ENCODE measurements at regions not wholly inside any gene's neighbourhood (a gene's known extent, or its start where the extent isn't known, plus 50 kb on each side); places are given as distances from the start of the nearest gene placed in this dataset.

DNA sequence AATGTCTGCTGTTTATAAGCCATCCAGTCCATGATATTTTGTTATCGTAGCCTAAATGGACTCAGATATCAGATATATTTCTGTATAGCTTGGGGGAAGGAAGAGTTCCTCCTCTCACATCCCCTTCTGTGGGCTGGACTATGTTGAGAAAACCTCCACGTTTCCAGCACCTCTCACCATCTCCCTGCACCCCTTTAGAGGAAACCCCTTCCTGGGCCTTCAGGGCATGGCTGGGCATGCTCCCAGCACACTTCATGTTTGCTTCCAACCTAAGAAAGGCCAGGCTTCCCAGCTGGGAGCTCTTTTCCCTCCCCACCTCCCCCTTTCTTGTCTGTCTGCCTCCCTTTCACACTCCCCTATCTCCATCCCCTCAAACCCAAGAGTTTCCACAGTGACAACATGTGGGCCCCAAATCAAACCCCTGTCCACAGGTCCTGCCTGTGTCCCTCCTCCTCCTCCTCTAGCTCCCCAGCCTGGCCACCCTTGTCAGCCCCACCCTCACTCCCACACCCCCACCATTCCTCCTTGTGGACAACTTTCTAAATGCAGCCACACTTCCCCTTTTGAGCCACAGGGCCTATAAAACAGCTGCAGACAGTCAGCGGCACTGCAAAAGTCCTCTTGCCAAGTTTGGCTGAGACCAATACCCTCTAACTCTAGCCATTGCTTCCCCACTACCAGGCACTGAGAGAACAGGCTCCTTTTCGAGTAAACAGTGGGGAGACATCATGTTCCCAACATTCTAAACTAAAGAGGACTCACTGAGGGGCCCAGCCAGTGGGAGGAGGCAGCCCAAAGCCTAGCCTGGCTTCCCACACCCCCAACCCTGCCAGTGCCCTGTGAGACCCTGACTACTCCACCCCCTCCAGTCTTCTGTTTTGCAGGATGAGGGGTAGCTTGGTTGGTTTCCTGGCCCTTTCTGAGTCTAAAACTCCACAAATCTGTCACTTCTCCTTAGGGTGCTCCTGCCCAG, 120.5 kb downstream of the ZFP36L2 start:
- DNase-seq = peak; percentile 80 to 86

DNA sequence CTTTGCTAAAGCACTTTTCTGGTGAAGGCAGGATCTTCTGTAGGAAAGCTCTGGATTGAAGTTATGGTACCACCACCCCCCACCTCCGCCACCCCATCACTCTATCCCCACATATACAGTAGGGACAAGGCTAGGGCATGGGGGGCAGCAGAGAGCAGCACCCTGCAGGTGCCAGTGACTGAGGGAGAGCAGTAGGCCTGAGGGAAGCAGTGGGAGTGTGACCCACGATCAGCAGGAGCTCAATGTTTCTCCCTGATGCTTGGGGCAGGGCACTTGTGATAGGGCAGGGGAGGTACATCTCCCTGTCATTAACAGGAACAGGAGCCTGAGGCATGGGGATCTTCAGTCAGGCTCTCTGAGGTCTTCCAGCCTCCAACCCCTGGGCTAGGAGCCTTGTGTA, 121.6 kb downstream of the ZFP36L2 start:
- peak in 1 of 2 experiments; percentile 5 for DNase-seq

DNA sequence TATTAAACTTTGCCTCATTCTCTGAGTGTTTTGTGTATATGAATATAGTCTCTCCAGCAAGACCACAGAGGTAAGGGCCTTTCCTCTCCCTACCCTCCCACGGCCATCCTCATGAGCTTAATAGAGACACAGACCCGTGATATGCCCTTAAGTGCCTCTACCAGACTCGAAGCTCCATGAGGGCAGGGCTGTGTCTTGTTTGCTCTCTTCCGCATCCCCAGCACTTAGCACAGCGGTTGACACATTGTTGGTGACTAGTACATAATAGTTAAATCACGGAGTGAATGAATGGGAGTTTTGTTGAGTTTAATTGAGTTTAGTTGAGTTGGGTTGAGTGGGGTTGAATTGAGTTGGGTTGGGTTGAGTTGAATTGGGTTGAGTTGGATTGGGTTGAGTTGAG, 122.3 kb downstream of the ZFP36L2 start:
- no peak for DNase-seq

DNA sequence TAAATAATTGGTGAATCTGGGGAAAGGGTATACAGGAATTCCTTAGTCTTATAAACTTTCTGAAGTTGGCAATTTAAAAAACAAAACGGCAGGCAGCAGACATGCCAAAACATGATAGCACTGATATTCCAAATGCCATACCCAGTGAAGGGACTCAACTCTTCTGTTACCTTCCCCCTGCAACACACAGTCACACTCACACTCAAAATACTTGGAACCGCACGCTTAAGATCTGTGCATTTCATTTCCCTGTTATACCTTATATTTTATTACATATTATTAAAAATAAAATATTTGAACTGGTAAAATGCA, 123.4 kb downstream of the ZFP36L2 start:
- DNase-seq = no peak

DNA sequence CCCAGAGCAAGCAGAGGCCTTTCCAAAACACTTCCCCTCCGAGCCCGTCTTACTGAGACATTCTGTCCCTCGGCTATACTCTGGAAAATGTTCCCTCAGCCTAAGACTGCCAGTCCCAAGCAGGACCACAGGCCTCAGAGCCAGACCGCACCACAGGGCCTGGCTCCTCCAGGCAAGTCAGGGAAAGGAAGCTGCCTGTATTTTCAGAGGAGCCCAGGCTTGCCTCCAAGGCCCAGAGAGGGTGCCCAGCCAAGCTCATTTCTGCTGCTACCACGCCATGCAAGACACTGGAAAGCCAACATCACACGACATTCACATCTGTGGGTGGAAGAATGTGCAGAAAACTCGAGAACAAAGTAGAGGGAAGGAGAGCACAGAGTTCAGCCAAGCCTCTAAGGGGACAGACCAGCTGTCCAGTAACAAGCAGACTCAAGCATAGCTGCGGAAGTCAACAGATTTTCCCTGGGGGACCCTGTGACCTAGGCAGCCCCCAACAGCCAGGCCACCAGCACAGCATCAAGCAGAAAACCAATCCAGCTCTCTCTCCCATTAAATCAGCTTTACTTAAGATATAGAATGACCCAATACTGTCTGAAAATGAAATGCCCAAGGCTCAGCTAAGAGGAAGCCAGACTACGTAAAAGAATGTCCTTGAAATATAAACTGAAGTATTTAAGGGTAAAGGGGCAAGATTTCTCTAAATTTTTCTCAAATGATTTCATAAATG, 123.9 kb downstream of the ZFP36L2 start:
- no peak for DNase-seq

DNA sequence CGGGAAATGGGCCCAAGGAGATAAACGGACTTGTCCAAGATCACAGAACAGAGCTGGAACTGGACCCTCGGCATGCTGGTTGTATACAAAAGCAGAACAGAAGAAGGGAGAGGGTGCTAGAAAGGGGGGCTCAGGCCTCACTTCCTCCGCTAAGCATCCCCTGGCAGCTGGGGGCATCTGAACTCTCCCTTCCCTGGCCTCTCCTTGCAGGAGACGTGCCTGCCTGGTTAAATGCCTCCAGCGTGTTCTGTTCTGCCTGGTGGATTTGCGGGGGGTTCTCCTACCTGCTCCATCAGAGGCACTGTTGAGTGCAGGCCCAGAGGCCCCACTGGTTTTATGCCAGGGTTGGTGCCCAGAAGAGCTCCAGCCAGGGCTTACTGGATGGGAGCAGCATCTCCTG, 124.7 kb downstream of the ZFP36L2 start:
- DNase-seq = no peak

DNA sequence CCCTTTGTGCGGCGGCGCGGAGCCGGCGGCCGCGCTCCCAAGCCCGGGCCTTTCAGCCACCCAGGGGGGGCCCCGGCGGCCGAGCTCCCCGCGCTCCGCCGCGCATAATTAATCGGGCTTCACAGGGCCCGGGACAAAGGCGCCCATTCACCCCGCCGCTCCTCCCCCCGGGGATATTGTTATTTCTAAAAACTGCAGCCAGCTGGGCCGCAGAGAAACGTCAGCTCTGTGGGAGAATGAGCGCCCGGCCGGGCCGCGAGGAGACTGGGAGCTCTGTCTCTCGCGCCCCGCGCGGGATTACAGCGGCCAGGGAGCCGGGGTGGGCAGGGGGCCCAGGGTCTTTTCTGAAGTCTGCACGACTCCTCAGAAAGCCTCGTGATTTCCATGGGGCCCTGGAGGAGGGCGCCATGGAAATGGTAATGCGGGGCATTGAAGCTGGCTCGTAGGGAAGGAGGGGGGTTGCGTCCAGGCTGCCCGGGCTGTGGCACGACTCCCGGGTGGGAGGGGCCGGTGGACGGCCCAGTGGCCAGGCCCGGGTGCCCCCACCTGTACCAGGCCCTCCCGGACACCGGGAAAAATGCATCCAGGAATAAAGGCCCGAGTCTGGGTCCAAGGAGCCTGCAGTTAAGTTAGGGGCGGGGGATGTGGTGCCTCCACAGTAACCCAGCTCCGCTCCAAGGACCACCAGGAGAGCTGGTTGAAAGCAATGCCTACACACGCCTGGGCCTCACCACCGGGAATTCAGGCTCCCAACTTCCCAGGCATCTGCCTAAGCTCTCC, 125.3 kb downstream of the ZFP36L2 start:
- DNase-seq = no peak

DNA sequence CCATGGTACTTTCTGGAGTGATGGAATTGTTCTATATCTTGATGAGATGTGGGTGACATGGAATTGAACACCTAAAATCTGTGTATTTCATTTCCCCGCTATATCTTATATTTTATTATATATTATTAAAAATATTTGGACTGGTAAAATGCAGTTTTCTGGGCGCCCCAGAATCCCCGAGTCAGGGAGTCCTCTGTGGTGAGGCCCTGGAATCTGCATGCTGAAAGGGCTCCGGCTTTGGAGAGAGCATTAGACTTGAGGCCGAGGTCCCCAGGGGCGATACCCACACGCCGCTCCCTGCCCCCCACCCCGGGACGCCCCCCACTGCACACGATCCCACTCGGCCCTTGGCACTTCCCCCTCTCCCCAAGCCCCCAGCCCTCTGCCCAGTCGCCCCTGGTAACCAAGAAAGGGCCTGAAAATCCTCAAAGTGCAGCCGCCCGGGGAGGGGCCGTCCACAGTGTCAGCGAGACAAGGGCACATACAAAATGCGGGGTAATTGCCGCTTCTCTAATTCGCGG, 126.0 kb downstream of the ZFP36L2 start:
- DNase-seq = no peak

DNA sequence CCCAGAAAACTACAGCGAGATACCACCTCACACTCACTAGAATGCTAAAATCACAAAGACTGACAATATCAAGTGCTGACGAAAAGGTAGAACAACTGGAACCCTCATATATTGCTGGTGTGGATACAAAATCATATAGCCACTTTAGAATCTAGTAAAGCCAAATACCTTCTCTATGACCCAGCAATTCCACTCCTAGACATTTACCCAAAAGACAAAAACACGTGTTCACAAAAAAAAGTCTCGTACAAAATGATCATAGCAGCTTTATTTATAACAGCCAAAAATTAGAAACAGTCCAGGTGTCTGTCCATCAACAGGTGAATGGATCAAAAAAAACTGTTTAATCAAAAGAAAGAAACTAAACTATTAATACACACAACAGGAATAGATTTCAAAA, 126.6 kb downstream of the ZFP36L2 start:
- DNase-seq = no peak

DNA sequence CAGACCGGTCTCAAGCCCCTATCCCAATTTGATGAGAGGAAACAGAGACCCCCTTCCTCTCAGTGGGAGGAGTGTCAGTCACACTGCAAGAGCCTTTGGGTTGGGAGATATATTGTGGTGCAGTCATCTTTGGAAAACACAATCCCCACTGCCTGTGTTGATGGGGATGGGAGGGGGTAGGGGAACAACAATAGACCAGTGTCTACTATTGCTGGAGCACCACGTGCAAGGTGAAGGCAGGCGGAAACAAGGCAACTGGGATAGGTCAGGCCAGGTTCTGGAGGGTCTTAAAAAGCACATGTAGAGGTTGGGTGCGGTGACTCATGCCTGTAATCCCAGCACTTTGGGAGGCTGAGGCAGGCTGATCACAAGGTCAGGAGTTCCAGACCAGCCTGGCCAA, 127.9 kb downstream of the ZFP36L2 start:
- no peak for DNase-seq

DNA sequence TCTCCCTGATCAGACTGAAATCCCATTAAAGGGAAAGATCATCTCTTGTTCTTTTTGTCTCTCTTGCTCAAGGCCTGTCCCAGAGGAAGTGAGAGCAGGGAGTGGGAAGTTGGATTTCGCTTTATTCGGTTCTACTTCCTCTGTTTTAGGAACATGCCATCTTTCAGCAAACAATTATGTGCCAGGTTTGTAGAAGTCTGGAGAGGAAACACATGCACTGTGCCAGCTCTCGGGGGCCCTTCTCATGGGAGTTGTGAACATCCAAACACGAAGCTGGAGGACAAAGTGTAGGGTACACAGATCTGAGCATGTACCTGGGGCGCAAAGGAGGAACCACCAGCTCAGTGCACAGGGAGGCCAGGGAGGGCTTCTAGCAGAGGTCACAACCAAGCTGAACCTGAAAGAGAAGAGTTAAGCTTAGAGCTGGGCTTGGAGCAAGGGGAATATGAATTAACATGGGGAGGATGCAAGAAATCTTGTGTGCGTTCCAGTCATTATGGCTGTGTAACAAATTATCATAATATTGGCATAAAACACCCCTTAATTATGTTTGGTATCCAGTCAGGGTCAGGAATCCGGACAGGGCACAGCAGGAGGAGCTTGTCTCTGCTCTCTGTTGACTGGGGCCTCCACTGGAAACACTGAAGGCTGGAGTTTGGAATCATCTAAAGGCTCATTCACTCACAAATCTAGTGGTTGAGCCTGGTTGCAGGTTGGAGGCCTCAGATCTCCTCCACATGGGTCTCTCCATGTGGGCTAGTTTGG, 128.6 kb downstream of the ZFP36L2 start:
- DNase-seq = no peak

DNA sequence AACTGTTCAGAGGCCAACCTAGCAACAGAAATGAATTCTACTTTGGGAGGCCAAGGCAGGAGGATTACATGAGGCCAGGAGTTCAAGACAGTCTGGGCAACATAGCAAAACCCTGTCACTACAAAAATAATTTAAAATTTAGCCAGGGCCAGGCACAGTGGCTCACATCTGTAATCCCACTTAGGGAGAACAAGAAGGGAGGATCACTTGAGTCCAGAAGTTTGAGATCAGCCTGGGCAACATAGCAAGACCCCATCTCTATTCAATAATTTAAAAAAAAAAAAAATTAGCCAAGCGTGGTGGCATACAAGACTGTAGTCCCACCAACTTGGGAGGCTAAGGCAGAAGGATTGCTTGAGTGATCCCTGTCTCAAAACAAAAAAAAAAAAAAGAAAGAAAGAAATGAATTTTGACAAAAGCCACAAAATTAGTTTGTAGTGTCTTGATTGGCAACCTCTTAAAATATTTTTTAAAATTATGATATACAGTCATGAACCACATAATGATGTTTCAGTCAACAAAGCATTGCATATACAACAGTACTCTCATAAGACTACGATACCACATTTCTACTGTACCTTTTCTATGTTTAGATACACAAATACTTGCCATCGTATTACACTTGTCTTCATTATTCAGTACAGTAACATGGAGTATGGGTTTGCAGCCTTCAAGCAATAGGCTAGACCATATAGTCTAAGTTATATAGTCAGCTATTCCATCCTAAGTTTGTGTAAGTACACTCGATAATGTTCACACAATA, 130.7 kb downstream of the ZFP36L2 start:
- no peak for DNase-seq

DNA sequence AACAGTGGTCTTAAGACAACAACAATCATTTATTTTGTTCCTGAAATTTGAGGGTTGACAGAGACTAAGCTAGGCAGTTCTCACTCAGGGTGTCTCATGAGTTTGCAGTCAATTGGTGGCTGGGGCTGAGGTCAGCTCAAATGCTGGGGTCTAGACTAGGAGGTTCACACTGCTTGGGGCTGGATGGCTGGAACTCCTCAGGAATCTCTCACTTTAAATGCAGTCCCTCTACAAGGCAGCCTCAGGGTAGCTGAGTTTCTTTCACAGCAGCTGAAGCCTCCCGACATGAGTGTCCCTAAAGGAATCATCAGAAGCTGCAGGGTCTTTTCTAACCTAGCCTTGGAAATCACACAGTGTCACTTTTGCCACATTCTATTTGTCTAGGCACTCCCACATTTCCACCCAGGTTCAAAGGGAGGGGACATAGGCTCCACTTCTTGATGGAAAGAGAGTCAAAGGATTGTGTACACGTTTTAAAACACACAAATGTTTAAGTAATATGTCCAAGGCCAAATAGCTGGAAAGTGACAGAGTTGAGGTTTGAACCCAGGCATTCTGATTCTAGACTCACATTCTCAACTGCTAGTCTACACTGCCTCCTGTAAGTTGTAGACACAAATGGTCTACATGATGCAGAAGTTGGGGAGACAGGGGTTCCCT, 133.8 kb downstream of the ZFP36L2 start:
- no peak for DNase-seq

DNA sequence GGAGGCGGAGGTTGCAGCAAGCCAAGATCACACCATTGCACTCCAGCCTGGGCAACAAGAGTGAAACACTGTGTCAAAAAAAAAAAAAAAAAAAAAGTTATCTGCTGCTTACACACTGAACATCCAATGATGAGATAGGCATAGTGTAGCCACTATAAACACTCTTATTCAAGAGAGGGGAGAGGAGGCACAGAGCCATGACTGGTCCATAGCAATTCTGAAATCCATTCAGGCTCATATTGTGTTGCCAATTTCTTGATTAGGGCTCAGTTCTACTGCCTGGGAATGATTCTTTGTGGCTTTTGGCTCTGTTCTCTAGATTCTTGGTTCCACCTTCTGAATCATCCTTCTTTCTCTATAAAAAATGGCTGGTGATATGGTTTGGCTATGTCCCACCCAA, 136.1 kb downstream of the ZFP36L2 start:
- DNase-seq = no peak

DNA sequence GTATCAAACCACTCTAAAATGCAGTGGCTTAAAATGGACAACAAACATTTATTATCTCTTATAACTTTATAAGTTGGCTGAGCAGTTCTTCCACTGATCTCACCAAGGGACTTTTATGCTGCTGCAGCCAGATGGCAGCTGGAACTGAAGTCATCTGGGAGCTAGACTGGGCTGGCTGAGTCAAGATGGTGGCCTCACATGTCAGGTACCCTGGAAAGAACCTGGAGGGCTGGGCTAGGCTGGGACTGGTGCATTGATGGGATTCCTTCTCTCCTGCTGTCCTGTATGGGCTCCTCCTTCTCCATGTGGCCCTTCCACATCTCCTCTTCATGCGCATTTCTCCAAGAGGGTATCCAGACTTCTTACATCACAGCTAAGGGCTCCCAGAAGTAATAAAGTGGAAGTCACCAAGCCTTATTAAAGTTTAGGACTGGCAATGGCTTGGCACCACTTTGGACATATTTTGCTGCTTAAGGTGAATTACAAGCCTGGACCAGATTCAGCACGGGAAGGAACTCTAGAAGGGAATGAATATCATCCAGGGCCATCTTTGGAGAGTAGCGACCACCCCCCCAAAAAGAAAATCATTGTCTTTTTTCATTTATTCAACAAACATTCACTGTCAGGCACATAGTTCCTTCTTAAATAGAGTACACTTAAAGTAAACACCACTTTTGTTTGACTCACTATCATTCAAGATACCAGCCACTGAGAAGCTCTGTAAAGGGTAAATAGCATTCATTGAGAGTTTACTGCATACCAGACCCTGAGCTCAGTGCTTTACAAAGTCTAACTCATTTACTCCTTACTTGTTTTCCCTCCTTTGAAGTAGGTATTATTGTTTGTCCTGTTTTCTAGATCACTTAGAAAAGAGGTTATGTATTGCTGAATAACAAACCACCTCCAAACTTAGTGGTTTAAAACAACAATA, 138.0 kb downstream of the ZFP36L2 start:
- DNase-seq = no peak

DNA sequence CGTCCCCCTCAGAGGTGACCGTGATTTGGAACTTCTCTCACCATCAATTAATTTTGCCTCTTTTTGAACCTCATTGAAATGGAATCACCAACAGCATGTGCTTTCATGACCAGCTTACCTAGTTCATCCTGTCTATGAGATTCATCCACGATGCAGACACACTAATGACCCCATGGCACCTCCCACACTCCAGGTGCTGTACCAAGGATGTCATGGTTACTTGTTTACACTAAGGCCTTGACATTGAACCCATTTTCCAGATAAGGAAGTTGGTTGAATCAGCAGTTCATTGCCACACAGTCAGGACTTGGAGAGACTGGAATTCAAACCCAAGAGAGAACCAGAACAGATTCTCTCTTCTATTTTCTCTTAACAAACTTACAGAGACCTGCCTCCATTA, 139.0 kb downstream of the ZFP36L2 start:
- no peak for DNase-seq

DNA sequence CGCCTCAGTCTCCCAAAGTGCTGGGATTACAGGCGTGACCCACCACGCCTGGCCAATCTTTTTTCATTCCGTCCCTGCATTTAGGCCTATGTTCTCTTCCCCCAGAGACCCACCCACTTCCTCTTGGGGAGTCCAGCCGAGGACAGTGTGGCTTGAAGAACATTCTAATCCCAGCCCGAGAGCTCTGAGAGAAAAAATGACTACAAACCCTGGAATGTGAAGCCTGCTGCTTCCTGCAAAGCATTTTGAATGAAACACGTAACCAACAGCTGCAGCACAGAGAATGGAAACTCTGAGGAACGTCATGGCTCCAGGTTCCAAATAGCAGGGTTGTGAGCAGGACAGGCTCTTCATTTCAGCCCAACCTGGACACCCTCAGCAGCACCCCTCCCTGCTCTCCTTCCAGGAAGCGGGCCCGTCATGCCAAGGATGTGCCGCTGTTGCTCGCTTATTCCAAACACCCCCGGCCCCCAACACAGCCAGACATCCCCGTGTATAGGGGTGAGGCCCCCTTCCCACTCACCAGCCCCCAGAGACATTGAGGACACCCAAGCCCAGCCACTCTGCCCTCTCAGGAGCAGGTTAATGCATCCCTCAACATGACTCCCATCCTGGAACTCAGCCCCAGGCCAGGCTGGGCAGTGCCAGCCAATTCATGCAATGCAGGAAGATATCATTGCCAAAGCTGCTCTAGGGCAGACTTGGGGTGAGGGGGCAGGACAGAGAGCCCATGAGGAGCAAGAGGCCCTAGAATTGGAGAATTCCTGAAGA, 139.8 kb downstream of the ZFP36L2 start:
- no peak for DNase-seq

DNA sequence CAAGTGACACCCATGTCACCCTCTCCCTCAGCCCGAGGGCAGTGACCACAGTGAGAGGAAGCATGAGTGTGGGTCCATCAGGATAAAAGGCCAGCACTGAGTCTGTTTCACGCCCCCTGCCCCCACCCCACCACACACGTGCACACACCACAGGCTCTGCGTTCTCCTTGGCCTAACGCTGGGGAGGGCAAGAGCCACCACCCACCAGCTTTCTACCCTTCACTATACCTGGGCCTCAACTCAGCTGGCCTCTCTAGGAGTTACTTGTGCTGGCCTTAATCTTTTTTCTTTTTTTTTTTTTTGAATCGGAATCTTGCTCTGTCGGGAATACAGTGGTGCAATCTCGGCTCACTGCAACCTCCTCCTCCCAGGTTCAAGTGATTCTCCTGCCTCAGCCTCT, 140.5 kb downstream of the ZFP36L2 start:
- no peak for DNase-seq

DNA sequence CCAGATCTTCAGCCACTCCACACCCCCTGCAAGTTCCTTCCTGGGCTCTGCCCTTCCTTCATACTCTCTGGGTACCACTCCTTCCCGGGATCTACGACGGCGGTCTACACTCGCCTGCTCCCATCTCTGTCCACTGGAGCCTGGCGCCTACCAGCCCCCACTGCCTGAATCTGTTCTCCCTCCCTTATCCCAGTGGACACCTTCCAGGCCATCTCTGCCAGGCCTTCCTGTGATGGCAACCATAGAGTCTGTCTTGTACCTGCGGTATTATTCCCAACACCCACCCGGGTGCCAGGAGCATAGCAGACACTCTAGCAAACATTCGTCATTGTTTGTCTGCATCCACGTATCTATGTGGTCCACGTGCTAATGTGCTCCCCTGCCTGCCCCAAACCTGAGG, 140.9 kb downstream of the ZFP36L2 start:
- no peak for DNase-seq
